ENCODE measurements at regions not wholly inside any gene's neighbourhood (a gene's known extent, or its start where the extent isn't known, plus 50 kb on each side); places are given as distances from the start of the nearest gene placed in this dataset.

- H3K79me1 ChIP-seq (ENCODE audit: low read length) = no peaks in the 10 kb centered on the region
Measured at GRCh38 chr7:54336800-54337199, 205.4 kb upstream of the VSTM2A start.

GRCh38 chr7:54337466-54337865, 204.7 kb upstream of the VSTM2A start:
- no peak overlapping the region for H2BK120ac ChIP-seq (ENCODE audit: insufficient read depth, low read length, poor library complexity)
- H4K8ac ChIP-seq (ENCODE audit: low read depth, low read length) = no peak overlapping the region
- H3K4me2 ChIP-seq (ENCODE audit: low read length) = no peak overlapping the region
- H3K23ac ChIP-seq (ENCODE audit: low read length) = no peak overlapping the region
- no peak for DNase-seq
- H2BK12ac ChIP-seq (ENCODE audit: low read length) = no peak overlapping the region
- H3K79me2 ChIP-seq (ENCODE audit: control insufficient read depth, insufficient read depth, low read length, poor library complexity) = no peaks in the 10 kb centered on the region
- no peaks in the 10 kb centered on the region for H3K79me1 ChIP-seq (ENCODE audit: low read length)
- no peak overlapping the region for H2BK5ac ChIP-seq (ENCODE audit: low read depth, low read length, poor library complexity)
- H3K18ac ChIP-seq (ENCODE audit: low read length) = no peak overlapping the region
- no peak overlapping the region for H4K12ac ChIP-seq (ENCODE audit: low read depth, low read length)
- H2AFZ ChIP-seq (ENCODE audit: insufficient read depth, low read length, poor library complexity) = no peak overlapping the region
- H4K91ac ChIP-seq (ENCODE audit: low read depth, low read length) = no peak overlapping the region
- WGBS (ENCODE audit: extremely low coverage, insufficient coverage, insufficient read length) = no CpG with 5 or more reads among the region's 2 CpGs
- H3K36me3 ChIP-seq (ENCODE audit: control insufficient read depth in 1 of 2, insufficient read depth in 2 of 2, low read length in 2 of 2) = no peaks in the 10 kb centered on the region
- H3K4me1 ChIP-seq (ENCODE audit: control insufficient read depth in 1 of 2, insufficient read depth in 2 of 2, low read length in 2 of 2) = no peaks in the 10 kb centered on the region
- H3K27ac ChIP-seq (ENCODE audit: low read depth, low read length) = no peak overlapping the region
- no peaks in the 10 kb centered on the region for H3K27me3 ChIP-seq (ENCODE audit: insufficient read depth, low read length)
- H2AK5ac ChIP-seq (ENCODE audit: low read length) = no peak overlapping the region
- H3K9me3 ChIP-seq (ENCODE audit: insufficient read depth, low read depth, low read length) = no peaks in the 10 kb centered on the region
- no peak overlapping the region for H3K9ac ChIP-seq (ENCODE audit: low read length)
- H3K4me3 ChIP-seq (ENCODE audit: low read depth, low read length) = no peak overlapping the region
- no peak overlapping the region for H3K14ac ChIP-seq (ENCODE audit: low read length)
- H3K4ac ChIP-seq (ENCODE audit: low read depth, low read length) = no peak overlapping the region

More at GRCh38 chr7:54336800-54337199, 205.4 kb upstream of the VSTM2A start:
- Histone ChIP-seq H3K4me1 (ENCODE audit: control insufficient read depth in 1 of 2, insufficient read depth in 2 of 2, low read length in 2 of 2) (no peaks in the 10 kb centered on the region), H2AK5ac (ENCODE audit: low read length) (no peak overlapping the region), H2BK5ac (ENCODE audit: low read depth, low read length, poor library complexity) (no peak overlapping the region), H3K4me3 (ENCODE audit: low read depth, low read length) (no peak overlapping the region), H4K91ac (ENCODE audit: low read depth, low read length) (no peak overlapping the region), H2BK120ac (ENCODE audit: insufficient read depth, low read length, poor library complexity) (no peak overlapping the region), H3K36me3 (ENCODE audit: control insufficient read depth in 1 of 2, insufficient read depth in 2 of 2, low read length in 2 of 2) (no peaks in the 10 kb centered on the region), H2BK12ac (ENCODE audit: low read length) (no peak overlapping the region), H3K79me2 (ENCODE audit: control insufficient read depth, insufficient read depth, low read length, poor library complexity) (no peaks in the 10 kb centered on the region), H3K14ac (ENCODE audit: low read length) (no peak overlapping the region), H4K8ac (ENCODE audit: low read depth, low read length) (no peak overlapping the region), H3K9me3 (ENCODE audit: insufficient read depth, low read depth, low read length) (no peaks in the 10 kb centered on the region), H3K23ac (ENCODE audit: low read length) (no peak overlapping the region), H3K27me3 (ENCODE audit: insufficient read depth, low read length) (no peaks in the 10 kb centered on the region), H3K4ac (ENCODE audit: low read depth, low read length) (no peak overlapping the region), H3K4me2 (ENCODE audit: low read length) (no peak overlapping the region), H3K27ac (ENCODE audit: low read depth, low read length) (no peak overlapping the region), H4K12ac (ENCODE audit: low read depth, low read length) (no peak overlapping the region), H2AFZ (ENCODE audit: insufficient read depth, low read length, poor library complexity) (no peak overlapping the region), H3K9ac (ENCODE audit: low read length) (no peak overlapping the region), H3K18ac (ENCODE audit: low read length) (no peak overlapping the region)
- no CpG with 5 or more reads among the region's 2 CpGs for WGBS (ENCODE audit: extremely low coverage, insufficient coverage, insufficient read length)
- no peak for DNase-seq

GRCh38 chr7:54338319-54338718, 203.9 kb upstream of the VSTM2A start:
- Histone ChIP-seq H3K4me3 (ENCODE audit: low read depth, low read length) (no peak overlapping the region), H3K4ac (ENCODE audit: low read depth, low read length) (no peak overlapping the region), H2AK5ac (ENCODE audit: low read length) (no peak overlapping the region), H3K27me3 (ENCODE audit: insufficient read depth, low read length) (no peaks in the 10 kb centered on the region), H3K23ac (ENCODE audit: low read length) (no peak overlapping the region), H4K91ac (ENCODE audit: low read depth, low read length) (no peak overlapping the region), H2BK12ac (ENCODE audit: low read length) (no peak overlapping the region), H3K36me3 (ENCODE audit: control insufficient read depth in 1 of 2, insufficient read depth in 2 of 2, low read length in 2 of 2) (no peaks in the 10 kb centered on the region), H3K27ac (ENCODE audit: low read depth, low read length) (no peak overlapping the region), H2BK5ac (ENCODE audit: low read depth, low read length, poor library complexity) (no peak overlapping the region), H4K12ac (ENCODE audit: low read depth, low read length) (no peak overlapping the region), H2BK120ac (ENCODE audit: insufficient read depth, low read length, poor library complexity) (no peak overlapping the region), H3K9ac (ENCODE audit: low read length) (no peak overlapping the region), H3K79me2 (ENCODE audit: control insufficient read depth, insufficient read depth, low read length, poor library complexity) (no peaks in the 10 kb centered on the region), H4K8ac (ENCODE audit: low read depth, low read length) (no peak overlapping the region), H3K4me1 (ENCODE audit: control insufficient read depth in 1 of 2, insufficient read depth in 2 of 2, low read length in 2 of 2) (no peaks in the 10 kb centered on the region), H3K14ac (ENCODE audit: low read length) (no peak overlapping the region), H2AFZ (ENCODE audit: insufficient read depth, low read length, poor library complexity) (no peak overlapping the region), H3K9me3 (ENCODE audit: insufficient read depth, low read depth, low read length) (no peaks in the 10 kb centered on the region), H3K79me1 (ENCODE audit: low read length) (no peaks in the 10 kb centered on the region), H3K18ac (ENCODE audit: low read length) (no peak overlapping the region), H3K4me2 (ENCODE audit: low read length) (no peak overlapping the region)
- WGBS (ENCODE audit: extremely low coverage, insufficient coverage, insufficient read length) = no CpG with 5 or more reads among the region's 3 CpGs
- no peak for DNase-seq

- no peaks in the 10 kb centered on the region for H3K4me1 ChIP-seq (ENCODE audit: control insufficient read depth in 1 of 2, insufficient read depth in 2 of 2, low read length in 2 of 2)
- no peak overlapping the region for H2AK5ac ChIP-seq (ENCODE audit: low read length)
- no peak overlapping the region for H2AFZ ChIP-seq (ENCODE audit: insufficient read depth, low read length, poor library complexity)
- no peak overlapping the region for H2BK12ac ChIP-seq (ENCODE audit: low read length)
- no peak overlapping the region for H2BK5ac ChIP-seq (ENCODE audit: low read depth, low read length, poor library complexity)
- no peak overlapping the region for H2BK120ac ChIP-seq (ENCODE audit: insufficient read depth, low read length, poor library complexity)
- no peaks in the 10 kb centered on the region for H3K36me3 ChIP-seq (ENCODE audit: control insufficient read depth in 1 of 2, insufficient read depth in 2 of 2, low read length in 2 of 2)
- no peak overlapping the region for H3K27ac ChIP-seq (ENCODE audit: low read depth, low read length)
- no peak overlapping the region for H4K91ac ChIP-seq (ENCODE audit: low read depth, low read length)
- H3K79me1 ChIP-seq (ENCODE audit: low read length) = no peaks in the 10 kb centered on the region
- H3K79me2 ChIP-seq (ENCODE audit: control insufficient read depth, insufficient read depth, low read length, poor library complexity) = no peaks in the 10 kb centered on the region
- no peak overlapping the region for H3K18ac ChIP-seq (ENCODE audit: low read length)
- no peak overlapping the region for H4K8ac ChIP-seq (ENCODE audit: low read depth, low read length)
- no peak overlapping the region for H3K23ac ChIP-seq (ENCODE audit: low read length)
- no peak overlapping the region for H3K4me3 ChIP-seq (ENCODE audit: low read depth, low read length)
- H3K9me3 ChIP-seq (ENCODE audit: insufficient read depth, low read depth, low read length) = no peaks in the 10 kb centered on the region
- H3K4ac ChIP-seq (ENCODE audit: low read depth, low read length) = no peak overlapping the region
- no peak overlapping the region for H3K14ac ChIP-seq (ENCODE audit: low read length)
- no peaks in the 10 kb centered on the region for H3K27me3 ChIP-seq (ENCODE audit: insufficient read depth, low read length)
- WGBS (ENCODE audit: extremely low coverage, insufficient coverage, insufficient read length) = no CpG with 5 or more reads among the region's 4 CpGs
- H4K12ac ChIP-seq (ENCODE audit: low read depth, low read length) = no peak overlapping the region
- H3K4me2 ChIP-seq (ENCODE audit: low read length) = no peak overlapping the region
- no peak for DNase-seq
- no peak overlapping the region for H3K9ac ChIP-seq (ENCODE audit: low read length)
Measured at GRCh38 chr7:54339073-54339472, 203.1 kb upstream of the VSTM2A start.

Data from trophoblast cell (in vitro differentiated cells and primary cell).